ENCODE measurements at regions not wholly inside any gene's neighbourhood (a gene's known extent, or its start where the extent isn't known, plus 50 kb on each side); places are given as distances from the start of the nearest gene placed in this dataset.

GRCh38 chr13:89755729-89756492 is 1591.6 kb upstream of the MIR17HG start:
- ATAC-seq, result no peak
- no peak for DNase-seq
- TF ChIP-seq, protein P1, sequence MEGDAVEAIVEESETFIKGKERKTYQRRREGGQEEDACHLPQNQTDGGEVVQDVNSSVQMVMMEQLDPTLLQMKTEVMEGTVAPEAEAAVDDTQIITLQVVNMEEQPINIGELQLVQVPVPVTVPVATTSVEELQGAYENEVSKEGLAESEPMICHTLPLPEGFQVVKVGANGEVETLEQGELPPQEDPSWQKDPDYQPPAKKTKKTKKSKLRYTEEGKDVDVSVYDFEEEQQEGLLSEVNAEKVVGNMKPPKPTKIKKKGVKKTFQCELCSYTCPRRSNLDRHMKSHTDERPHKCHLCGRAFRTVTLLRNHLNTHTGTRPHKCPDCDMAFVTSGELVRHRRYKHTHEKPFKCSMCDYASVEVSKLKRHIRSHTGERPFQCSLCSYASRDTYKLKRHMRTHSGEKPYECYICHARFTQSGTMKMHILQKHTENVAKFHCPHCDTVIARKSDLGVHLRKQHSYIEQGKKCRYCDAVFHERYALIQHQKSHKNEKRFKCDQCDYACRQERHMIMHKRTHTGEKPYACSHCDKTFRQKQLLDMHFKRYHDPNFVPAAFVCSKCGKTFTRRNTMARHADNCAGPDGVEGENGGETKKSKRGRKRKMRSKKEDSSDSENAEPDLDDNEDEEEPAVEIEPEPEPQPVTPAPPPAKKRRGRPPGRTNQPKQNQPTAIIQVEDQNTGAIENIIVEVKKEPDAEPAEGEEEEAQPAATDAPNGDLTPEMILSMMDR (IDR thresholded peaks at IDR 0.05), result no peak
- no peaks in the 10 kb centered on the region for H3K36me3 ChIP-seq (ENCODE audit: low read depth)
- peaks cover 9% of the 10 kb centered on the region for H3K9me3 ChIP-seq
- H3K4me3 ChIP-seq, result no peak overlapping the region
- intact Hi-C loops (cut with DNase I, micrococcal nuclease), result no loop called here
- H3K4me1 ChIP-seq (ENCODE audit: low read depth), result no peaks in the 10 kb centered on the region

GRCh38 chr13:89763005-89763404 is 1584.5 kb upstream of the MIR17HG start:
- TF ChIP-seq, protein P1 (IDR thresholded peaks at IDR 0.05), result no peak
- Histone ChIP-seq H3K4me1 (ENCODE audit: low read depth) (no peaks in the 10 kb centered on the region), H3K9me3 (no peaks in the 10 kb centered on the region), H3K4me3 (no peak overlapping the region), H3K36me3 (ENCODE audit: low read depth) (no peaks in the 10 kb centered on the region)
- ATAC-seq, result no peak
- no peak for DNase-seq
- intact Hi-C loops (cut with DNase I, micrococcal nuclease), result no loop called here

DNA sequence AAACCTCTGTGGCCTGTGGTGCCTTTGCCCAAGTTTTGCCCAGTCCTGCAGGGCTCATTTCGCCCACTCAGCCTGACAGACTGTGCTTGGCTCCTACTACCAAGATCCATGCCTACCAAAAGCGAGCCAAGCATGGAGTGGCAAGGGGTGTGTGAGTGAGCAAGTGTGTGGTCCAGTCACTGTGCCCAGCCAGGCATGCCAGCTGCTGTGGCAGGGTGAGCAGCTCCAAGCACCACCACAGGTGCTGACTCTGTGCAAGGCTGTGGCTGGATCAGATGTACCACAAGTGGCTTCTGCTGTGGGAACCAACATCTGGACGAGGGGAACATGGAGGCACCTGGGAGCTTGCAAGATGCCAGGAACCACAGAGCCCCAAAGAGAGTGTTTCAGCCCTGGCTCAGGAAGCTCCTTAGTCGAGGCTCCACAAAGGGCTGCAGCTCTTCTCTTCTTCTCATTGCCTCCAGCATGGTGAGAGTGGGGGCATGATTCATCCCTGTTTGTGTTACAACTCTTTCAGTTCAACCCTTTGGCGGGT is 1564.2 kb upstream of the MIR17HG start:
- H3K36me3 ChIP-seq (ENCODE audit: low read depth), result no peaks in the 10 kb centered on the region
- H3K4me1 ChIP-seq (ENCODE audit: low read depth), result no peaks in the 10 kb centered on the region
- intact Hi-C loops (cut with DNase I, micrococcal nuclease), result no loop called here
- no peak overlapping the region for H3K4me3 ChIP-seq
- TF ChIP-seq, protein P1 (IDR thresholded peaks at IDR 0.05), result no peak
- ATAC-seq (no peak), DNase-seq (no peak)
- H3K9me3 ChIP-seq, result no peaks in the 10 kb centered on the region

DNA sequence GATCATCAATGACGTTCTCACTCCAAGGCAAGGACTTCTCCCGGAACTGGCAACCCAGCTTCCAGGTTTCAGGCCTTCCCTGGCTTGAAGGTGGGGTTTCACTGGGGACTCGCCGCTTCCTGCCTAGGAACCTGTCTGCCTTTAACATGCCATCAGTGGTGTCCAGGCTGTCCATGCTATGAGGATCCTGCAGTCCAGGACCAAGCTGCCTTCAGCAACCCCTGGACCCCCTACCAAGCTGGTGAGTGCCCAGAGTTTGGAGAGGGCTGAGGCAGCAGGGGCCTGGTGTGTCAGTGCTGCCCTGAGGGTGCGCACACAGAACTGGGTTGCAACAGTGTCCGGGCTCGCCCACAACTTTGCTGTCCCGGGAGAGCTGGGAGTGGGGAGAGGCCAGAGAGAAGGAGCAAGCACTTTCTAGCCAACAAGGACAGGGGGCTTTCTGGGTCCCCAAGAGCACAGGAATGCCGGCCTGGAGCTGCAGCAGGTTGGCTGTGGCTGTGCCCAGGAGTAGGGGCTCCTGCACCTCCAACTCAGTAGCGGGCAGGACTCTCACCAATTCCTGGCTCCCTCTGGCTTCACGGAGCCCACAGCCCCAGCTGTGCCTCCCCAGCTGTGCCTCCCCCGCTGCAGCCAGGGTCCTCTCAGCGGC is 1563.2 kb upstream of the MIR17HG start:
- Histone ChIP-seq H3K4me3 (no peak overlapping the region), H3K9me3 (no peaks in the 10 kb centered on the region), H3K36me3 (ENCODE audit: low read depth) (no peaks in the 10 kb centered on the region), H3K4me1 (ENCODE audit: low read depth) (no peaks in the 10 kb centered on the region)
- TF ChIP-seq, protein P1 (IDR thresholded peaks at IDR 0.05), result no peak
- no peak for DNase-seq
- peak; percentile 15 for ATAC-seq
- intact Hi-C loops (cut with DNase I, micrococcal nuclease), result no loop called here

GRCh38 chr13:89786531-89786930 is 1561.0 kb upstream of the MIR17HG start:
- H3K4me1 ChIP-seq (ENCODE audit: low read depth), result no peaks in the 10 kb centered on the region
- DNase-seq (no peak), ATAC-seq (no peak)
- H3K4me3 ChIP-seq, result no peak overlapping the region
- TF ChIP-seq, protein P1 (IDR thresholded peaks at IDR 0.05), result no peak
- intact Hi-C loops (cut with DNase I, micrococcal nuclease), result no loop called here
- H3K36me3 ChIP-seq (ENCODE audit: low read depth), result no peaks in the 10 kb centered on the region
- no peaks in the 10 kb centered on the region for H3K9me3 ChIP-seq
